CD14-positive monocyte (primary cell): ENCODE measurements at regions not wholly inside any gene's neighbourhood (a gene's known extent, or its start where the extent isn't known, plus 50 kb on each side); places are given as distances from the start of the nearest gene placed in this dataset.

ENCODE experiments used
- DNase-seq, 3 donors: peaks; one replicate each; pipeline ENCODE4 v3.0.0-alpha.2; 2011 to 2022
- H2AFZ ChIP-seq: 2 replicates; pipeline ENCODE4 v1.6.0; 2012; ENCODE audit warnings: mild to moderate bottlenecking, low read depth, low read length, inconsistent platforms; ENCODE audit not compliant: insufficient read depth, poor library complexity, severe bottlenecking
- H3K27ac ChIP-seq, 2 donors: 1 replicate in 1 of 2; 2 replicates in 1 of 2; pipeline ENCODE4 v1.5.1; 2012 to 2013; ENCODE audit warnings: low read length in 2 of 2, control low read depth in 1 of 2, inconsistent platforms in 1 of 2, low read depth in 1 of 2, mild to moderate bottlenecking in 1 of 2
- H3K27me3 ChIP-seq, 2 donors: one replicate each; pipeline versions ENCODE4 v1.6.0 to v1.6.1; 2011 to 2013; ENCODE audit warnings: low read length in 2 of 2; ENCODE audit not compliant: control insufficient read depth in 2 of 2, insufficient read depth in 2 of 2
- H3K36me3 ChIP-seq, 2 donors: replicated peaks in 1 of 2; 1 replicate in 1 of 2; 2 replicates in 1 of 2; pipeline versions ENCODE4 v1.5.1 to v1.6.1; 2012 to 2013; ENCODE audit warnings: low read length in 2 of 2, control low read depth in 1 of 2, inconsistent platforms in 1 of 2, mild to moderate bottlenecking in 1 of 2; ENCODE audit not compliant: insufficient read depth in 2 of 2, control insufficient read depth in 1 of 2
- H3K4me1 ChIP-seq, 2 donors: 1 replicate in 1 of 2; 2 replicates in 1 of 2; pipeline versions ENCODE4 v1.5.1 to v1.6.1; 2012 to 2013; ENCODE audit warnings: low read length in 2 of 2, control low read depth in 1 of 2, inconsistent platforms in 1 of 2, mild to moderate bottlenecking in 1 of 2, moderate library complexity in 1 of 2; ENCODE audit not compliant: insufficient read depth in 2 of 2, control insufficient read depth in 1 of 2
- H3K4me2 ChIP-seq: replicated peaks from 2 replicates; pipeline ENCODE3; 2012; ENCODE audit warnings: low read length, moderate library complexity, mild to moderate bottlenecking; ENCODE audit not compliant: poor library complexity, severe bottlenecking; ENCODE audit errors: extremely low read depth
- H3K4me3 ChIP-seq, 3 experiments: fragments of 200-600 bp in 1 of 3; sonication (generic) in 1 of 3; replicated peaks in 1 of 3; 1 replicate in 2 of 3; 2 replicates in 1 of 3; pipeline ENCODE4 v1.5.1; 2011 to 2013; ENCODE audit warnings: low read length in 3 of 3, mild to moderate bottlenecking in 3 of 3, control low read depth in 2 of 3, low read depth in 2 of 3, inconsistent platforms in 1 of 3, moderate library complexity in 1 of 3
- H3K79me2 ChIP-seq: 2 replicates; pipeline ENCODE4 v1.6.0; 2012; ENCODE audit warnings: mild to moderate bottlenecking, control low read depth, inconsistent platforms, low read length, moderate library complexity; ENCODE audit not compliant: insufficient read depth
- H3K9ac ChIP-seq: 2 replicates; pipeline ENCODE4 v1.6.0; 2017; ENCODE audit warnings: low read length, mild to moderate bottlenecking; ENCODE audit not compliant: insufficient read depth, poor library complexity, severe bottlenecking
- H3K9me3 ChIP-seq, 2 donors: replicated peaks in 1 of 2; 1 replicate in 1 of 2; 2 replicates in 1 of 2; pipeline versions ENCODE4 v1.5.1 to v1.6.1; 2012 to 2013; ENCODE audit warnings: low read length in 2 of 2, control low read depth in 1 of 2; ENCODE audit not compliant: control insufficient read depth in 1 of 2, insufficient read depth in 1 of 2
- H4K20me1 ChIP-seq: 2 replicates; pipeline ENCODE4 v1.6.0; 2012; ENCODE audit warnings: mild to moderate bottlenecking, low read length, control low read depth, moderate library complexity; ENCODE audit not compliant: insufficient read depth
- H3K27ac Mint-ChIP-seq, 7 donors: one replicate each; pipeline ENCODE4 v1.8.0; 2020; ENCODE audit warnings: mild to moderate bottlenecking in 7 of 7, mixed read lengths in 7 of 7, moderate library complexity in 6 of 7, inconsistent platforms in 2 of 7
- H3K27me3 Mint-ChIP-seq, 3 donors: one replicate each; pipeline ENCODE4 v1.8.0; 2021 to 2022; ENCODE audit warnings: low read depth in 3 of 3, mild to moderate bottlenecking in 3 of 3, mixed read lengths in 3 of 3, moderate library complexity in 3 of 3, inconsistent platforms in 1 of 3
- H3K36me3 Mint-ChIP-seq, 2 donors: one replicate each; pipeline ENCODE4 v1.8.0; 2020; ENCODE audit warnings: mixed read lengths in 2 of 2, inconsistent platforms in 1 of 2, mild to moderate bottlenecking in 1 of 2
- H3K4me1 Mint-ChIP-seq: one replicate; pipeline ENCODE4 v1.8.0; 2020; ENCODE audit warnings: mild to moderate bottlenecking, mixed read lengths
- H3K4me3 Mint-ChIP-seq, 2 donors: one replicate each; pipeline ENCODE4 v1.8.0; 2020; ENCODE audit warnings: mild to moderate bottlenecking in 2 of 2, mixed read lengths in 2 of 2, moderate library complexity in 1 of 2
- H3K9me3 Mint-ChIP-seq, 7 donors: one replicate each; pipeline ENCODE4 v1.8.0; 2020 to 2022; ENCODE audit warnings: mixed read lengths in 7 of 7, mild to moderate bottlenecking in 6 of 7, moderate library complexity in 6 of 7, inconsistent platforms in 2 of 7
- WGBS: methylation state at CpG from one replicate; pipeline ENCODE4 v1.1.5; 2013; ENCODE audit warnings: missing lambda C conversion rate; ENCODE audit not compliant: insufficient coverage; 5-methylcytosine and 5-hydroxymethylcytosine counted together
- intact Hi-C, 2 donors: fragments of 100-400 bp; cut with micrococcal nuclease; formaldehyde crosslinking; loops; one replicate each; pipeline versions ENCODE4 v1.15.0 to v1.15.1; 2023
- TF ChIP-seq, protein P1 (sequence below): fragments of 200-600 bp; IDR thresholded peaks from one replicate; pipeline ENCODE4 v1.8.0; 2022; ENCODE audit warnings: antibody characterized with exemption, mild to moderate bottlenecking

GRCh38 chr3:105958237-105959000 is 89.6 kb upstream of the CBLB start:
- TF ChIP-seq, protein P1, sequence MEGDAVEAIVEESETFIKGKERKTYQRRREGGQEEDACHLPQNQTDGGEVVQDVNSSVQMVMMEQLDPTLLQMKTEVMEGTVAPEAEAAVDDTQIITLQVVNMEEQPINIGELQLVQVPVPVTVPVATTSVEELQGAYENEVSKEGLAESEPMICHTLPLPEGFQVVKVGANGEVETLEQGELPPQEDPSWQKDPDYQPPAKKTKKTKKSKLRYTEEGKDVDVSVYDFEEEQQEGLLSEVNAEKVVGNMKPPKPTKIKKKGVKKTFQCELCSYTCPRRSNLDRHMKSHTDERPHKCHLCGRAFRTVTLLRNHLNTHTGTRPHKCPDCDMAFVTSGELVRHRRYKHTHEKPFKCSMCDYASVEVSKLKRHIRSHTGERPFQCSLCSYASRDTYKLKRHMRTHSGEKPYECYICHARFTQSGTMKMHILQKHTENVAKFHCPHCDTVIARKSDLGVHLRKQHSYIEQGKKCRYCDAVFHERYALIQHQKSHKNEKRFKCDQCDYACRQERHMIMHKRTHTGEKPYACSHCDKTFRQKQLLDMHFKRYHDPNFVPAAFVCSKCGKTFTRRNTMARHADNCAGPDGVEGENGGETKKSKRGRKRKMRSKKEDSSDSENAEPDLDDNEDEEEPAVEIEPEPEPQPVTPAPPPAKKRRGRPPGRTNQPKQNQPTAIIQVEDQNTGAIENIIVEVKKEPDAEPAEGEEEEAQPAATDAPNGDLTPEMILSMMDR = no peak
- Histone ChIP-seq H3K9ac (no peak overlapping the region), H3K27ac (no peak overlapping the region), H3K9me3 (no peaks in the 10 kb centered on the region), H3K79me2 (no peaks in the 10 kb centered on the region), H3K4me1 (peaks cover 3 to 7% of the 10 kb centered on the region in 2 donors), H4K20me1 (no peaks in the 10 kb centered on the region), H3K27me3 (no peaks in the 10 kb centered on the region), H3K4me3 (no peak overlapping the region), H3K4me2 (no peak overlapping the region), H3K36me3 (no peaks in the 10 kb centered on the region), H2AFZ (no peak overlapping the region)
- WGBS = 100% methylated on average over 1 of the region's 5 CpGs
- H3K36me3 Mint-ChIP-seq = no peaks in the 10 kb centered on the region
- no peaks in the 10 kb centered on the region for H3K27me3 Mint-ChIP-seq
- H3K4me1 Mint-ChIP-seq = peaks cover 11% of the 10 kb centered on the region
- H3K4me3 Mint-ChIP-seq = no peak overlapping the region
- peak overlapping the region in 1 of 7 donors; percentile 60 for H3K27ac Mint-ChIP-seq
- intact Hi-C loops = no loop called here
- no peak for DNase-seq
- peaks cover 0 to 11% (median 4%) of the 10 kb centered on the region in 7 donors for H3K9me3 Mint-ChIP-seq

DNA sequence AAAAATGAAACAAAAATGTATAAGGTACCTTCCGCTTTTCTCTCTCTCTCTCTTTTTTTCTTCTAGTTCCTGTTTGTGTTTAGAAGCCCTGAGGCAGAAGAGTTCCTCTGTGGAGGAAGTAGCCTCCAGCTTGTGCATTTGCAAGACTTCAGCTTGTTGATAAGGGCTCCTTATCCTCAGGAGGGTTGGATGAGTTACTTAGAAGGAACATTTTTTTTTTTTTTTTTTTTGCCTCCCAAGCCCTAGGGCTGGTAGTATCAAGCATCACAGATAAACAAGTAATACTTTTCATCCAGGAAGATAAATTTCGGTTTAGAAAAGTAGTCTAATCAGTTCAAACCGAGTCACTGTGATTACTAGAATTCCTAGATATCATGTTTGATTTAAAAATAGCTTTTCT is 91.0 kb upstream of the CBLB start:
- no CpG with 5 or more reads among the region's 3 CpGs for WGBS
- peak overlapping the region in 1 of 2 donors; percentile 11 for H3K27ac ChIP-seq
- DNase-seq = peak; percentile 36 to 66 (median 38)
- H3K36me3 ChIP-seq = no peaks in the 10 kb centered on the region
- no peak overlapping the region for H3K4me3 ChIP-seq
- no peaks in the 10 kb centered on the region for H3K36me3 Mint-ChIP-seq
- no peaks in the 10 kb centered on the region for H3K27me3 Mint-ChIP-seq
- no peaks in the 10 kb centered on the region for H3K27me3 ChIP-seq
- H3K4me2 ChIP-seq = no peak overlapping the region
- no peaks in the 10 kb centered on the region for H4K20me1 ChIP-seq
- H3K27ac Mint-ChIP-seq = peak overlapping the region in 6 of 7 donors; percentile 41 to 86 (median 79)
- H3K9me3 ChIP-seq = no peaks in the 10 kb centered on the region
- H3K79me2 ChIP-seq = no peaks in the 10 kb centered on the region
- H3K4me1 Mint-ChIP-seq = peaks cover 11% of the 10 kb centered on the region
- no peak overlapping the region for H3K9ac ChIP-seq
- no peak overlapping the region for H2AFZ ChIP-seq
- intact Hi-C loops = no loop called here
- TF ChIP-seq, protein P1 = no peak
- H3K4me1 ChIP-seq = peaks cover 3 to 7% of the 10 kb centered on the region in 2 donors
- peaks cover 0 to 11% (median 4%) of the 10 kb centered on the region in 7 donors for H3K9me3 Mint-ChIP-seq
- H3K4me3 Mint-ChIP-seq = peak overlapping the region in 1 of 2 donors; percentile 53
